ENCODE measurements at regions not wholly inside any gene's neighbourhood (a gene's known extent, or its start where the extent isn't known, plus 50 kb on each side); places are given as distances from the start of the nearest gene placed in this dataset.

- DNase-seq (ENCODE audit: low read depth, low spot score): no peak
- H3K4me3 ChIP-seq (ENCODE audit: insufficient read length, low read depth): no peak overlapping the region
- no peaks in the 10 kb centered on the region for H3K9me3 ChIP-seq (ENCODE audit: insufficient read depth, low read length)
- H3K27me3 ChIP-seq (ENCODE audit: insufficient read depth, insufficient read length): no peaks in the 10 kb centered on the region
- H3K4me1 ChIP-seq (ENCODE audit: insufficient read depth, insufficient read length): no peaks in the 10 kb centered on the region
- no peaks in the 10 kb centered on the region for H3K36me3 ChIP-seq (ENCODE audit: insufficient read depth, insufficient read length, low read length)
- no peak overlapping the region for H3K9ac ChIP-seq (ENCODE audit: insufficient read length, low read depth)
- TF ChIP-seq SUZ12 (IDR thresholded peaks at IDR 0.05; ENCODE audit: extremely low read depth, insufficient read depth, insufficient read length) (no peak), YY1 (IDR thresholded peaks at IDR 0.05; ENCODE audit: insufficient read depth, insufficient read length) (no peak), ZNF274 (IDR thresholded peaks at IDR 0.05; ENCODE audit: low read depth, low read length) (no peak)
These were observed 163.4 kb downstream of the FOXO1 start for GRCh38 chr13:40503011-40503410.

- H3K36me3 ChIP-seq (ENCODE audit: insufficient read depth, insufficient read length, low read length): no peaks in the 10 kb centered on the region
- H3K4me1 ChIP-seq (ENCODE audit: insufficient read depth, insufficient read length): no peaks in the 10 kb centered on the region
- no peak for DNase-seq (ENCODE audit: low read depth, low spot score)
- H3K27me3 ChIP-seq (ENCODE audit: insufficient read depth, insufficient read length): no peaks in the 10 kb centered on the region
- TF ChIP-seq YY1 (IDR thresholded peaks at IDR 0.05; ENCODE audit: insufficient read depth, insufficient read length): no peak
- no peak overlapping the region for H3K9ac ChIP-seq (ENCODE audit: insufficient read length, low read depth)
- no peak overlapping the region for H3K4me3 ChIP-seq (ENCODE audit: insufficient read length, low read depth)
- H3K9me3 ChIP-seq (ENCODE audit: insufficient read depth, low read length): no peaks in the 10 kb centered on the region
These were observed 162.4 kb downstream of the FOXO1 start for GRCh38 chr13:40503966-40504591.

GRCh38 chr13:40504641-40505040, 161.8 kb downstream of the FOXO1 start:
- DNase-seq (ENCODE audit: low read depth, low spot score): no peak
- TF ChIP-seq ZNF274 (IDR thresholded peaks at IDR 0.05; ENCODE audit: low read depth, low read length): no peak
- TF ChIP-seq SUZ12 (IDR thresholded peaks at IDR 0.05; ENCODE audit: extremely low read depth, insufficient read depth, insufficient read length): no peak
- no peaks in the 10 kb centered on the region for H3K4me1 ChIP-seq (ENCODE audit: insufficient read depth, insufficient read length)
- no peaks in the 10 kb centered on the region for H3K27me3 ChIP-seq (ENCODE audit: insufficient read depth, insufficient read length)
- no peak overlapping the region for H3K4me3 ChIP-seq (ENCODE audit: insufficient read length, low read depth)
- H3K36me3 ChIP-seq (ENCODE audit: insufficient read depth, insufficient read length, low read length): no peaks in the 10 kb centered on the region
- H3K9ac ChIP-seq (ENCODE audit: insufficient read length, low read depth): no peak overlapping the region
- no peaks in the 10 kb centered on the region for H3K9me3 ChIP-seq (ENCODE audit: insufficient read depth, low read length)

GRCh38 chr13:40505196-40505595, 161.2 kb downstream of the FOXO1 start:
- DNase-seq (ENCODE audit: low read depth, low spot score): no peak
- no peak overlapping the region for H3K4me3 ChIP-seq (ENCODE audit: insufficient read length, low read depth)
- H3K27me3 ChIP-seq (ENCODE audit: insufficient read depth, insufficient read length): no peaks in the 10 kb centered on the region
- no peak overlapping the region for H3K9ac ChIP-seq (ENCODE audit: insufficient read length, low read depth)
- no peaks in the 10 kb centered on the region for H3K4me1 ChIP-seq (ENCODE audit: insufficient read depth, insufficient read length)
- TF ChIP-seq ZNF274 (IDR thresholded peaks at IDR 0.05; ENCODE audit: low read depth, low read length) (no peak), YY1 (IDR thresholded peaks at IDR 0.05; ENCODE audit: insufficient read depth, insufficient read length) (no peak), SUZ12 (IDR thresholded peaks at IDR 0.05; ENCODE audit: extremely low read depth, insufficient read depth, insufficient read length) (no peak)
- H3K9me3 ChIP-seq (ENCODE audit: insufficient read depth, low read length): no peaks in the 10 kb centered on the region
- H3K36me3 ChIP-seq (ENCODE audit: insufficient read depth, insufficient read length, low read length): no peaks in the 10 kb centered on the region
